ENCODE measurements at regions not wholly inside any gene's neighbourhood (a gene's known extent, or its start where the extent isn't known, plus 50 kb on each side); places are given as distances from the start of the nearest gene placed in this dataset.

DNA sequence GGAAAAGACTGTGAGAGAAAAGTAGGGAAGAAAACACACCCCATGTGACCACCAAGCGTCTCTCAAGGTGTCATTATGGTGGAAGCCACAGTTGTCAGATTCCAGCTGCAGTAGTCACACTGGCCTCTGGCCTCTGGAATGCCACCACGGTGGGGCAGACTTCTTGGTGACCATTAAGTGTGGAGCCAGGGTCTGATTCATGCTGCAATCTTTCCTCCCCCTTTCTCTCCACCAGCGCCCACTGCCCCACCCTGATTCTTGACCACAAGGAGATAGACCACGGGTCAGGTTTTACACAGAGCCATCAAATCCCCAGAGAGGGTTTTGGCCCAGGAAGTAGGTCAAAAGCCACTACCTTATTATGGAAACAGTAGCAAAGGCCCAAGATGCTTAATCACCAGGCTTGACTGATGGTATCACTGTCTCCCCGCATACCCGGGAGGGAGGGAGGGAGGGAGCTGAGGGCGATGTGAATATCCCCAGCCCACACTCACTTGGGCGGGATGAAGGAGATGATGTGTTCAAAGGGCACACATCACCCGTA, 52.7 kb upstream of the GRHL3 start:
- TF ChIP-seq, protein P1, sequence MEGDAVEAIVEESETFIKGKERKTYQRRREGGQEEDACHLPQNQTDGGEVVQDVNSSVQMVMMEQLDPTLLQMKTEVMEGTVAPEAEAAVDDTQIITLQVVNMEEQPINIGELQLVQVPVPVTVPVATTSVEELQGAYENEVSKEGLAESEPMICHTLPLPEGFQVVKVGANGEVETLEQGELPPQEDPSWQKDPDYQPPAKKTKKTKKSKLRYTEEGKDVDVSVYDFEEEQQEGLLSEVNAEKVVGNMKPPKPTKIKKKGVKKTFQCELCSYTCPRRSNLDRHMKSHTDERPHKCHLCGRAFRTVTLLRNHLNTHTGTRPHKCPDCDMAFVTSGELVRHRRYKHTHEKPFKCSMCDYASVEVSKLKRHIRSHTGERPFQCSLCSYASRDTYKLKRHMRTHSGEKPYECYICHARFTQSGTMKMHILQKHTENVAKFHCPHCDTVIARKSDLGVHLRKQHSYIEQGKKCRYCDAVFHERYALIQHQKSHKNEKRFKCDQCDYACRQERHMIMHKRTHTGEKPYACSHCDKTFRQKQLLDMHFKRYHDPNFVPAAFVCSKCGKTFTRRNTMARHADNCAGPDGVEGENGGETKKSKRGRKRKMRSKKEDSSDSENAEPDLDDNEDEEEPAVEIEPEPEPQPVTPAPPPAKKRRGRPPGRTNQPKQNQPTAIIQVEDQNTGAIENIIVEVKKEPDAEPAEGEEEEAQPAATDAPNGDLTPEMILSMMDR (IDR thresholded peaks at IDR 0.05; ENCODE audit: low read length): no peak
- no peak for TF ChIP-seq EZH2 (IDR thresholded peaks at IDR 0.05; ENCODE audit: borderline replicate concordance, low read length)

All from OCI-LY1 (cell line).